NCI-H69 (cell line): ENCODE measurements at regions not wholly inside any gene's neighbourhood (a gene's known extent, or its start where the extent isn't known, plus 50 kb on each side); places are given as distances from the start of the nearest gene placed in this dataset.

Experiments
- DNase-seq: peaks from one replicate; lab custom pipeline; 2025; lab: John Stamatoyannopoulos, UW

GRCh38 chr5:87872986-87873385 lies 395.7 kb downstream of the TMEM161B start:
- DNase-seq = peak; percentile 100

- peak; percentile 60 for DNase-seq
Observed at GRCh38 chr5:87868792-87869191, 399.9 kb downstream of the TMEM161B start.

GRCh38 chr5:87867281-87867680 lies 401.4 kb downstream of the TMEM161B start:
- DNase-seq = peak; percentile 68

GRCh38 chr5:87853541-87853940 lies 415.1 kb downstream of the TMEM161B start:
- DNase-seq = no peak

- DNase-seq = peak; percentile 53
Observed at GRCh38 chr5:87851603-87852002, 417.0 kb downstream of the TMEM161B start.

- DNase-seq = peak; percentile 97
Observed at GRCh38 chr5:87850843-87851242, 417.8 kb downstream of the TMEM161B start.

- no peak for DNase-seq
Observed at GRCh38 chr5:87845734-87846133, 422.9 kb downstream of the TMEM161B start.

GRCh38 chr5:87844866-87845265 lies 423.8 kb downstream of the TMEM161B start:
- DNase-seq = no peak

- peak; percentile 40 for DNase-seq
Observed at GRCh38 chr5:87844449-87844848, 424.2 kb downstream of the TMEM161B start.

- DNase-seq = no peak
Observed at GRCh38 chr5:87836696-87837095, 424.0 kb upstream of the CCNH start.

GRCh38 chr5:87831499-87831898 lies 418.8 kb upstream of the CCNH start:
- DNase-seq = no peak

- DNase-seq = peak; percentile 69
Observed at GRCh38 chr5:87829217-87829551, 416.5 kb upstream of the CCNH start.

- DNase-seq = no peak
Observed at GRCh38 chr5:87828545-87829216, 416.0 kb upstream of the CCNH start.

- DNase-seq = peak; percentile 95
Observed at GRCh38 chr5:87827539-87827938, 414.8 kb upstream of the CCNH start.

- DNase-seq = peak; percentile 71
Observed at GRCh38 chr5:87826507-87826906, 413.8 kb upstream of the CCNH start.

GRCh38 chr5:87825583-87825982 lies 412.9 kb upstream of the CCNH start:
- peak; percentile 95 for DNase-seq

- no peak for DNase-seq
Observed at GRCh38 chr5:87807783-87808182, 395.1 kb upstream of the CCNH start.

GRCh38 chr5:87803352-87803751 lies 390.6 kb upstream of the CCNH start:
- DNase-seq = no peak

GRCh38 chr5:87791869-87792268 lies 379.1 kb upstream of the CCNH start:
- no peak for DNase-seq

GRCh38 chr5:87788416-87788815 lies 375.7 kb upstream of the CCNH start:
- peak; percentile 98 for DNase-seq

- DNase-seq = peak; percentile 100
Observed at GRCh38 chr5:87787625-87788256, 375.0 kb upstream of the CCNH start.

GRCh38 chr5:87787086-87787485 lies 374.4 kb upstream of the CCNH start:
- DNase-seq = peak; percentile 79

GRCh38 chr5:87786471-87786870 lies 373.7 kb upstream of the CCNH start:
- DNase-seq = no peak
